Ovary (tissue), 3 donors: ENCODE measurements at regions not wholly inside any gene's neighbourhood (a gene's known extent, or its start where the extent isn't known, plus 50 kb on each side); places are given as distances from the start of the nearest gene placed in this dataset.

Source experiments
- EP300 ChIP-seq: sonication (generic); formaldehyde crosslinking; IDR thresholded peaks from one replicate; pipeline ENCODE4 v1.6.1; 2017; ENCODE audit warnings: antibody characterized with exemption
- POLR2A ChIP-seq: fragments of 450-650 bp; IDR thresholded peaks from one replicate; pipeline ENCODE4 v1.6.1; 2017; ENCODE audit warnings: antibody characterized with exemption, mild to moderate bottlenecking, moderate library complexity
- TF ChIP-seq, protein P1 (sequence below), 3 donors: fragments of 450-650 bp in 2 of 3; fragments of 200-600 bp in 1 of 3; IDR thresholded peaks; one replicate each; pipeline versions ENCODE4 v1.5.1 to v1.8.0; 2016 to 2022; ENCODE audit warnings: antibody characterized with exemption in 3 of 3, mild to moderate bottlenecking in 1 of 3
- donor health status: DM: no; HTN: no; CAD: no.

DNA sequence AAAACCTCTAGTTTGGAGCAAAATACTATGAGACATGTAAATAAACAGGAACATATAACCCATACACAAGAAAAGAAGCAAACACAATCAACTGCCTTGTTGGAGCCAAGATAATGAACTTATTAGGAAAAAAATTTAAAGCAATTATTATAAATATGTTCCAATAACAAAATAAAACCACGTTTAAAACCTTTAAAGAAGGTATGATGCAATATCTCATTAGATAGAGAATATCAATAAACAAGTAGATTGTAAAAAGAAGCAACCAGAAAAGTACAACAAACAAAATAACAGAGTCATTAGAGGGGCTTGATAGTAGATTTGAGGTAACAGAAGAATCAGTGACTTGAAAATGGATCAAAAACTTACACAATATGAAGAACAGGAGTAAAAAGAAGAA lies 327.0 kb upstream of the PCDH9 start:
- TF ChIP-seq, protein P1, sequence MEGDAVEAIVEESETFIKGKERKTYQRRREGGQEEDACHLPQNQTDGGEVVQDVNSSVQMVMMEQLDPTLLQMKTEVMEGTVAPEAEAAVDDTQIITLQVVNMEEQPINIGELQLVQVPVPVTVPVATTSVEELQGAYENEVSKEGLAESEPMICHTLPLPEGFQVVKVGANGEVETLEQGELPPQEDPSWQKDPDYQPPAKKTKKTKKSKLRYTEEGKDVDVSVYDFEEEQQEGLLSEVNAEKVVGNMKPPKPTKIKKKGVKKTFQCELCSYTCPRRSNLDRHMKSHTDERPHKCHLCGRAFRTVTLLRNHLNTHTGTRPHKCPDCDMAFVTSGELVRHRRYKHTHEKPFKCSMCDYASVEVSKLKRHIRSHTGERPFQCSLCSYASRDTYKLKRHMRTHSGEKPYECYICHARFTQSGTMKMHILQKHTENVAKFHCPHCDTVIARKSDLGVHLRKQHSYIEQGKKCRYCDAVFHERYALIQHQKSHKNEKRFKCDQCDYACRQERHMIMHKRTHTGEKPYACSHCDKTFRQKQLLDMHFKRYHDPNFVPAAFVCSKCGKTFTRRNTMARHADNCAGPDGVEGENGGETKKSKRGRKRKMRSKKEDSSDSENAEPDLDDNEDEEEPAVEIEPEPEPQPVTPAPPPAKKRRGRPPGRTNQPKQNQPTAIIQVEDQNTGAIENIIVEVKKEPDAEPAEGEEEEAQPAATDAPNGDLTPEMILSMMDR (IDR thresholded peaks at IDR 0.05): no peak
- TF ChIP-seq EP300: no peak
- no peak for TF ChIP-seq POLR2A
